GM12878 (cell line): ENCODE measurements at regions not wholly inside any gene's neighbourhood (a gene's known extent, or its start where the extent isn't known, plus 50 kb on each side); places are given as distances from the start of the nearest gene placed in this dataset.

ENCODE experiments used
- EZH2 ChIP-seq: IDR thresholded peaks from 2 replicates; pipeline ENCODE4 v1.6.1; 2012; ENCODE audit warnings: low read depth, mild to moderate bottlenecking, control low read depth, inconsistent platforms, low read length, borderline replicate concordance; ENCODE audit not compliant: control insufficient read depth
- HDAC6 ChIP-seq: fragments of 200-600 bp; sonication (generic); IDR thresholded peaks from one replicate; pipeline ENCODE4 v1.8.0; 2017; ENCODE audit warnings: antibody characterized with exemption; ENCODE audit not compliant: unreplicated experiment
- POLR2AphosphoS5 ChIP-seq: IDR thresholded peaks from 2 replicates; pipeline ENCODE4 v1.6.1; 2011; ENCODE audit warnings: mild to moderate bottlenecking, low read length, inconsistent platforms
- SMAD1 ChIP-seq: fragments of 450-650 bp; IDR thresholded peaks from 2 replicates; pipeline ENCODE4 v1.6.1; 2018; ENCODE audit warnings: mild to moderate bottlenecking, low read depth; ENCODE audit not compliant: partially characterized antibody
- USF2 ChIP-seq: IDR thresholded peaks from 2 replicates; pipeline ENCODE4 v1.6.1; 2011; ENCODE audit warnings: low read depth, low read length, improper control_type of control experiment, borderline replicate concordance
- ZNF592 ChIP-seq: fragments of 450-650 bp; IDR thresholded peaks from 2 replicates; pipeline ENCODE4 v1.6.1; 2017; ENCODE audit warnings: mild to moderate bottlenecking, moderate library complexity

- TF ChIP-seq USF2 (no peak), HDAC6 (no peak), POLR2AphosphoS5 (no peak), EZH2 (no peak), ZNF592 (no peak), SMAD1 (no peak)
Observed at GRCh38 chr13:89057862-89058261, 1386.7 kb downstream of the SLITRK5 start.
